CD4-positive, alpha-beta T cell treated with Interleukin-4 for 4 hours (primary cell): ENCODE measurements at regions not wholly inside any gene's neighbourhood (a gene's known extent, or its start where the extent isn't known, plus 50 kb on each side); places are given as distances from the start of the nearest gene placed in this dataset.

ENCODE experiments used
- DNase-seq: peaks from one replicate; pipeline ENCODE4 v3.0.0-alpha.2; 2020

DNA sequence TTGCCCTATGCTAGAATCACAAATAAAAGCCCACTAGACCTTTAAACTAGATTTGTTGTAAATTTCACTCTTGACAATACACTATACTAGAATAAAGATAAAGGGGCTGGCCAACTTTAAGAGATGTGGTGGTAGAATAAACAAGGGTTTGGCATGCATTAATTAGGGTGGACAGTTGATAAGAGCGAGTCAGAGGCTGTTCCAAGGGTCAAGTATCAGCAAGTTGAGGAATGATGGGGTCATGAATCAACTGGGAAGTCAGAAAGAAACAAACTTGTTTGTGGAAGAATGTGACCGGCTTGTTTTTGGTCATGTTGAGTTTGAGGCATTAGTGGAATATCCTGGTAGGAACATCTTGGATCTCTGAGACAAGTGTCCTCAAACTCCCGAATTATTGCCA is 398.3 kb upstream of the TNP1 start:
- DNase-seq = no peak

DNA sequence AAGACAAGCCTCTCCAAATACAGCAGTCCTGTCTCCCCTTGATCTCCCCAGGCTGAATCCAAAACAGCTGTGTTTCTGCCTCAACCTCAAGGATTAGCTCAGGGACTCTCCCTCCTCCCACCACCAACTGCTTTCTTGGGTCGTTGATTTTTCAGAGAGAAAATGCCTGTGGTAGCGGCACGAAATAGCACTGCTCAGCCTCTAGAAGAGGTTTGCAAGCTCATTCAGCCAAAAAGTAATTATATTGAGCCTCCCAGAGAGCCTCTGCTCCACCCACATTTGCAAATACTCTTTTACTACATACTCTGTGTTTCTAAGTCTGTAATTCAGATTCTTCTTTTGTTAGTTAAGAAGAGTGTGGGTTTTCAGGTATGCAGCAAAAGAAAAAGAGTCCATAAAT is 396.4 kb upstream of the TNP1 start:
- DNase-seq = no peak

DNA sequence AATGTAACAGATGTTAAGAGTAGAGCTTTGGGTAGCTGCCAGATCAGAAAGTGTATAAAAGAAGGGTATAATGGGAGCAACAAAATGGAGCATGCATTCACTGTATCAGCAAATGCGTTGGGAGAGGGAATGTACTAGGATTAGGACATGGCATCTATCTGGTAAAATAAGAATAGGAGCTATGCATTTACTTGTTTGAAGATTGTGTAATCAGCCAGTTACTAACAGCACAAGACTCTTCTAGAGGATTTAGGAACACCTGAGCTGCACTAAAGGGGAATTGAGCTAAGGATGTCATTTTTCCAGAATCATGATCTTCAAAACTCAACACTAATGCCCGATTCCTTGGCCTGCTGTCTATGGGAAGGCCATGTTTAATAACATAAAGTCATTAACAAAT is 394.2 kb upstream of the TNP1 start:
- DNase-seq = no peak

DNA sequence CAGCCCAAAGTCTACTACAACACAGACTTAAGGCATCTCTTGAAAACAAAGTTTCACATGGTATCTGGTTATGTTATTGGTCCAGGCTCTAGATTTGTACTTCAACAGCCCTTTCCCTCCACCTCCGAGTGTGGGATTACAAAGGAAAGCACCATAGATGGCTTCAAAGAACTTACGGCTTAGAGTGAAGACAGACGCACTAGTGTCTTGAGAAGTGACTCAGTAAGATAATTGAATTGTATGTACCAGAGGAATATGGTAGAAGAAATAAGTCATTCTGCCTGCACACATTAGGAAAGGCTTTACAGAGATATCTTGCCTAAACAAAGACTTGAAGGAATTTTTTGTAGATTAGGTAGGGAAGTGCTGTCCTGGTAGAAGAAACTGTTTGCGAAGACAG is 392.3 kb upstream of the TNP1 start:
- DNase-seq = no peak

GRCh38 chr2:217250013-217250524 is 390.2 kb upstream of the TNP1 start:
- DNase-seq = no peak

DNA sequence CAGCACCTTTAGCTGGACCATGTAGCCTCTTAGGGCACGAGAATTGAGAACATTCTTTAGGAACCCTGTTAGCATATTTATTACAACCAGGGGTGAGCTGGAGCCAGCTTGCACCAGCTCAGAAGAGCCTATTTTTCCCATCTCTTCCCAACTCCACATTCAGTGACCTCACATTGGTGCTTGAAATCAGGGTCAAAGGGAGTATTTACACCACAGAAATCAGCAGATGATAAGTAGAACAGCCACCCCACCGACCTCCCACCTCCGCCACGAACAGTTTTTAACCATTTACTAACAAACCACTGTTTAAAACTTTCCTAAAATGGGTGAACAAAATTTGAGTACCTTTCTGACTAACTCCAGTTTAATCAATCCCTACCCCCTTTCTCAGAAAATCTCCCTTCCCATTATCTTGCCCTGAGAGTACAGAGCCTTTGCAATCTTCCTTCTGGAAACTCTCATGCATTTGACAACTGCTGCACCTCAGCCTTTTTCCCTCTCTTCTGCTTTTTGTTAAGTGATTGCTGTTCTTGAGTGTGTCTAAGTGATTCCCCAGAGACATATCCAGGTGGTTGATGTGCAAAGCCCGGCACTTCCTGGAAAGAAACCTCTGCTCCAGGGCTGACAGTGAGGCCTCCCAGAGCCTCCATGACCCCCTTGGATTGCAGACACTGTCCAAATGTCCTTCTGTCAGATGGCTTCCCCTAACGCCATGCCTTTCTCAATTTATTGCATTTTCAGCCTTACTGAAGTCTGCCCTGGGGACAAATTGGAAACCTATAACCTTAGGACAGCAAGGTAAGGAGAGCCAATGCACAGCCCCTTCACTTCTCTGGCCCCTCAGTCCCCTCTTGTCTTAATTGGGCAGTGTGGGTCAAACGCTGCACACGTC is 389.5 kb upstream of the TNP1 start:
- DNase-seq = no peak

DNA sequence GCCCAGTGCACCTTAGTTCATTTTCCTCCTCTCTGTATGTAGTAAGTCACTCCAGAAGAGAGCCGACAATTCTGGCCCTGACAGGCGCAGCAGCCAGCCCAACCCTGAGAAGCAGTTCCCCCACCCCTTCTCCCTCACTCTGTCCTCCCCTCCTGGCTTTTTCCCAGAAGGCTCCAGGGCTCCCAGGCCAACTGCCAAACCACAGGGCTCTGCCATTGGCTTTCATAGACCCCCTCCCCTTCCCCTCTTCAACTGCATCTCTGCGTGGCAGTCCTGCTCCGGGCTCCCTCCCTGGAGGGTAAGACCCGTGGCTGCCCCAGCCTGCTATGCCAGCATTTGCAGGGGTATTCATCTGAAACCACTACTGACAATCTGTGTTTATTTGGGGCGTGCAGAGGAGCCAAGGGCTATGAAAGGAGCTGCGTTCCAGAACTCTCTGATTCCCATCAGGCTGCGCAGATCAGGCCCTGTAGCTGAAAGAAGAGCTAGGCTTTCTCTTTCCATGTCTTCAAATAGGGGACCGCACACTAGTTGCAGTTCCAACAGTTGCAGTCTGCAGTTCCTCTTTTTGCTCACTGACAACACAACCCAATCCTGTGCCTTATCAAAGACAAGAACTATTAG is 388.6 kb upstream of the TNP1 start:
- no peak for DNase-seq

- no peak for DNase-seq
These were observed 387.6 kb upstream of the TNP1 start for GRCh38 chr2:217247476-217247875.

- no peak for DNase-seq
These were observed 386.2 kb upstream of the TNP1 start for GRCh38 chr2:217246108-217246507.

GRCh38 chr2:217244815-217245214 is 385.0 kb upstream of the TNP1 start:
- no peak for DNase-seq

- no peak for DNase-seq
These were observed 383.1 kb upstream of the TNP1 start for GRCh38 chr2:217242947-217243346.

DNA sequence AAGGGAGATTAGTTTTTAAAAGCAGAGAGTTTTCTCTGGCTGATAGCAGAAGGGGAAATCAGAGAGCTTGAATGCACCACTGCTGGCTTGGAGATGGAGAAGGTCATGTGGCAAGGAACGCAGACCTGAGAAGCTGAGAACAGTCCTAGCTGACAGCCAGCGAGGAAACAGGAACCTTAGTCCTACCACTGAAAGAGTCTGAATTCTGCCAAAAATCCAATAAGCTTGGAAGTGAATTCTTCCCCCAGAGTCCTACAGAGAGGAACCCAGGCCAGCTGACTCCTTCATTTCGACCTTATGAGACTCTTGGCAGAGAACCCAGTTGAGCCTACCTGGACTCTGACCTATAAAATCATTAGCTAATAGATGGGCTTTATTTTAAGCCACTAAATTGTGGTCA is 371.9 kb upstream of the TNP1 start:
- DNase-seq = no peak

- DNase-seq = no peak
These were observed 371.3 kb upstream of the TNP1 start for GRCh38 chr2:217231212-217231611.

- no peak for DNase-seq
These were observed 368.9 kb upstream of the TNP1 start for GRCh38 chr2:217228732-217229131.

DNA sequence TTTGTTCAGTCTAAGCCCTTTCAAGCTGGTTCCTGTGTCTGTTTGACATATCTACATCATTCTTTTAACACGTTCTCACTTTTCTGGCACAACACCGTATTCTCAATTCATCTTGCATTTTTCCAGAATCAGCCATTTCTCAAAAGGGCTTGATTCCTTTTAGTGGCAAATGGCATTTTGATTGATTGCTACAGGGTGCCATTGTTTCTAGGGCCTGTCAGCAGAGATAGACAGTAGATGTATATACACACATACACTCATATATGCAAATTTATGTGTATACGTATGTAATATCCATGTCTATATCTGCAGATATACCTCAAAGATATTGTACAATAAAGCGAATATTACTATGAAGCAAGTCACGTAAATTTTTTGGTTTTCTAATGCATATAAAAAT is 367.9 kb upstream of the TNP1 start:
- DNase-seq = no peak

- DNase-seq = no peak
These were observed 365.7 kb upstream of the TNP1 start for GRCh38 chr2:217225596-217225995.

DNA sequence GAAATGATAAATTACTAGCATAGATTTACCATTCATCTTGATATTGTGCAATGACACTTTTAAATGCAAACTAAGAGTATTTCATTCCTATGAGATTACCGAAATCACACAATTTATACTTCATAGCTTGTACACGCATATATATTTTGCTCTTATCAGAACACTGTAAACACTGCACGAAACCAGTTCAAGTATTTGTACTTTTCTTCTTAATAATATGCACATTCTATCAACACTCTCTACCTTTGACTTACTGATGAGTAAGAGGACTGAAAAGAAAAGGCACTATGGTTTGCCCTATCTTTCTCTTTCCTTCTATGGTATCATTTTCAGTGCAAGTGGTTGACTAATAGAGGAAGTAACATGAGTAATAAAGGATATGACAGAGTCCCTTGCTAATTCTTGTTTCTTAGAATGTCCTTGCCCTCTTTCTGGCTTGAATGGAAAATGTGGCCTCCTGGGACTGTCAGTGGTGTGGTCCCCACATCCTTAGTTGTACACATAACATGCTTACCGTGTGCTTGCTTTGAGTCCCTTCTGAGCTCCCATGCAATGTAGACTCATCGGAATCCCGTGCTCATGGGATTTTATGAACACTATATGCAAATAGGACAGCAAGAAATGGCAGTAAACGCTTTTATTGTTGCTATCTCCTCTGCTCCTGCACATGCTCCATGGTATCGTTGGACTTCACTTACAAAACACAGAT is 363.5 kb upstream of the TNP1 start:
- peak; percentile 6 for DNase-seq

DNA sequence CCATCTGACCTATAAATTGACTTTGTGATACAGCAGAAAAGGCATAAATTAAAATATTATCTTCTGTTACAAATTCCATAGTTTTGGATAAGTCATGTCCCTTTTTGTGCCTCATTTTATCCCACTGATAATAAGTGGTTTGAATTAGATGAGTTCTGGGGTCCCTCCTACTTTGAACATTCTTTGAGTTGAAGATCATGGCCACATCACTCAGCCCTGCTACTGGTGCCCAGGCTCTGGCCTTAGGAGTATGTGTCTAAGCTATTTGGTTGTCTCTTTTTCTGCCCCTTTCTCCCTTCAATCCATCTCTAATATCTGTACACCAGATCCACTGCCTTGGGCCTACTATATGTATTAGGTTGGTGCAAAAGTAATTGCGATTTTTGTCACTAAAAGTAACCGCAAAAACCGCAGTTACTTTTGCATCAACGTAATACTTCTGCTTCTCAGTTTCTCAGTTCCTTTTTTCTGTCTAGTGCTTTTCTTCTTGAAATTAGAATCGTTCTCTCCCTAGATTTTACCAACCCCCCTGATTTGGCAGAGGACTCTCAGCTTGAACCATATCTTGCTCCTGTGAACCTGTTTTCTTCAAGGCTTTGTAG is 362.5 kb upstream of the TNP1 start:
- DNase-seq = peak; percentile 22

- DNase-seq = no peak
These were observed 360.6 kb upstream of the TNP1 start for GRCh38 chr2:217220228-217221013.

- no peak for DNase-seq
These were observed 359.3 kb upstream of the TNP1 start for GRCh38 chr2:217219164-217219520.

DNA sequence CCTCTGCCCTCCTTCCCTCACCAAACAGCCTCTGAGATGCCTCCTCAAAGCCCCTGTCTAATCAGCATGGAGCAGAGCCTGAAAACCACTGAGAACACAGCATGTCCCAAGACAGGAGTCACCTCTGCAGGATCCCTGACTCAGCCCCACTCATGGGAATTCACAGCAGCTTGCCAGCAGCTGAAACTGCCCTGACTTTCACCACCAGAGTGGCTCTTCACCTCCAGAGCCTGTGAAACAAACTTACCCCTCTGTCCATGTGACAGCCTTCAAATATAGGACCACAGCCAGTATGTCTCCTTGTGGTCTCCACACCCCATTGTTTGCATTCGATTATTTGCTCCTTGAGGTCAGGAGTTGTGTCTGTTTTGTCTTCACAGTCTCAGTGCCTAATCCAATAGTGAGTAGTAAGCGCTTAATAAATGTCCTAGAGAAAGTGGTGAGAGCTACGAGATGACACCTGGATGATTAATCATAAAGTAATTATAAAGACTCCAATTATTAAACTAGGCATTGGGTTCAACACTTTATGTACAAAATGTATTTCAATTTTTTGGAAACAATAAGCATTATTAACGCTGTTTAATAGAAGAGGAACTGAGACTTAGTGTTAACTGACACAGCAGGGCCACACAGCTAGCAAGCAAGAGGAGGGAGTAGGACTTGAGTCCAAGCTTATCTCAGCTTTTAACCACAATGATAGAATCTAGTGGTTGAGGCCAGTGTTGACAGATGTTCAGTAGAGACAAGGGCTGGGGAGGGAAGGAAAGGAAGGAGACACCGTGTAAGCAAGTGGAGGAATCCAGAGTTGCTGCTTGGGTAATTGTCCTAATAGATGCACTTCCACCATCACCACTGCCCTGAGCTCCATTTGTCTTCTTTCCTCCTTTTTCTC is 358.7 kb upstream of the TNP1 start:
- no peak for DNase-seq

DNA sequence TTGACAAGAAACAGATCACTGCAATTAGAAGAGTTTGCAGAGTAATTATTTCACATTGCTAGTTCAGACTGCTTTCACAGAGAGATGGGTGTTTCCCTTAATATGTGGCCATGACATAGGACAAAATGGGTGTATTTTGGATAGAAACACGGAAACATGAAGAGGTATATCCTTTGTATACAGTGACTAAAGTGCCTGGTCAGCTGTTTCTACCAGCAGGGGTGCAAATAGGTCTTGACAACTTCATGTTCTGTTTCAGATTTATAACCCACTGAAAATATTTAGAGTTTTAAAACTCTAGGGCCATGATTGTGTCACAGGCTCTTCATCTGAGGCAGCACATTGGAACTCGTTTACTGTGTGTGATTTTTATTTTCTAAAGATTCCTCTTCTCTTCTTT is 357.1 kb upstream of the TNP1 start:
- no peak for DNase-seq
